GM21526 (cell line): ENCODE measurements at regions not wholly inside any gene's neighbourhood (a gene's known extent, or its start where the extent isn't known, plus 50 kb on each side); places are given as distances from the start of the nearest gene placed in this dataset.
A peak's percentile ranks its signal among the peaks of the same experiment; 100 is the strongest.

Experiments used
- ATAC-seq: cut with Tn5 transposase; IDR thresholded peaks from one replicate; pipeline ENCODE4 v1.9.1; 2021; ENCODE audit warnings: moderate library complexity; ENCODE audit not compliant: unreplicated experiment, low FRiP score

GRCh38 chr4:24476282-24476681 is 108.1 kb downstream of the DHX15 start:
- ATAC-seq: no peak

DNA sequence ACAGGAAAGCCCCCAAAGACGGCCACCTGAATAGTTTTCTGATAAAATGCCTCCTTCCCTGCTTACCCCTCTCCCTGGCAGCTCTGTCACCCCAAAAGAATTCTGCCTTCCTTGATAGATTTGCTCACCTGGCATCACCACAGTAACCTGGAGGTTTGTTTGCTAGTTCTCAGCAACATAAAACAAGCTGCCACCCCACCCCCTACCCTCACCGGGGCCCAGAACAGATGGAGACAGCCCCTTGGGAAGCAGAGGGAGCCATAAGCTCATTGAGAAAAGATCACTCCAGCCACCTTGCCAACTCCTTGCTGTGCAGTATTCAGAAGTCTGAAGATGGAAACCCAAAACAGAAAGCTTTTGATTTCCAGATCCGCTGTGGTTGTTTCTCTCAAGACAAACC is 108.6 kb downstream of the DHX15 start:
- no peak for ATAC-seq

- ATAC-seq: no peak
Measured at GRCh38 chr4:24473309-24473721, 111.0 kb downstream of the DHX15 start.

DNA sequence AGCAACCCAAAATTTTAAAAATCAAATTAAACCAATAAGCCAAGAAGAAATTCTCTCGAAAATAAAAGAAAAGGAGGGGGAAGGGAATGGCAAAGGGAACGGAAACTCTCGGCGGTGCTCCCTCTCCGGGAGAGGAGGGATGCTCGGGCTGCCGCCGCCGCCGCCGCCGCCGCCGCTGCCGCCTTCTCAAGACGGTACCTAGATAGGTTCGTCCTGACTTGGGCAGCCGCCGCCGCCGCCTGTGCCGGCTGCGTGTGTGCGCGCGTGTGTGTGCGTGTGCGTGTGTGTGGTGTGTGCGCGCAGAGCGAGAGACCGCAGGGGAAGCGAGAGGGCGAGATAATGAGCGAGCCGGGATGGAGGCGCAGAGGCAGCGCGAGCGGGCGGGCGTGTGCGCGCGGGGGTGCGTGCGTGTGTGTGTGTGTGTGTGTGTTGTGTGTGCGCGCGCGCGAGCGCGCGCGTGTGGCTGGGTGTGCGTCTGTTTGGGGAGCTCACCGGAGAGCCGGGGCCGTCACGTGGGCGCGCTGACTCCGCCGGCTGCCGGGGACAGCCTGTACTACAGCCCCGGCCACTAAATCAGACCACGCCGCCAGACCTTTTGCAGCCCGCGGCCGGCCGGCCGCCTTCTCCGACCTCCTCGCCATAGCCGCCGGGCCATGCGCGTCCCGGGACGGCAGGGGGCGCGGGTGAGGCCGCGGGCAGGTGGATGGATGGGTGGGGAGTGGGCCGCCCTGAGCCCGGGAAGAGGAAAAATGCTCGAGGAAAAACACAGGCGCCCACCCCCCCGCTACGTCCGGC is 111.6 kb downstream of the DHX15 start:
- peak; percentile 65 for ATAC-seq

GRCh38 chr4:24472161-24472510 is 112.2 kb downstream of the DHX15 start:
- ATAC-seq: no peak

GRCh38 chr4:24471486-24472160 is 112.7 kb downstream of the DHX15 start:
- no peak for ATAC-seq

DNA sequence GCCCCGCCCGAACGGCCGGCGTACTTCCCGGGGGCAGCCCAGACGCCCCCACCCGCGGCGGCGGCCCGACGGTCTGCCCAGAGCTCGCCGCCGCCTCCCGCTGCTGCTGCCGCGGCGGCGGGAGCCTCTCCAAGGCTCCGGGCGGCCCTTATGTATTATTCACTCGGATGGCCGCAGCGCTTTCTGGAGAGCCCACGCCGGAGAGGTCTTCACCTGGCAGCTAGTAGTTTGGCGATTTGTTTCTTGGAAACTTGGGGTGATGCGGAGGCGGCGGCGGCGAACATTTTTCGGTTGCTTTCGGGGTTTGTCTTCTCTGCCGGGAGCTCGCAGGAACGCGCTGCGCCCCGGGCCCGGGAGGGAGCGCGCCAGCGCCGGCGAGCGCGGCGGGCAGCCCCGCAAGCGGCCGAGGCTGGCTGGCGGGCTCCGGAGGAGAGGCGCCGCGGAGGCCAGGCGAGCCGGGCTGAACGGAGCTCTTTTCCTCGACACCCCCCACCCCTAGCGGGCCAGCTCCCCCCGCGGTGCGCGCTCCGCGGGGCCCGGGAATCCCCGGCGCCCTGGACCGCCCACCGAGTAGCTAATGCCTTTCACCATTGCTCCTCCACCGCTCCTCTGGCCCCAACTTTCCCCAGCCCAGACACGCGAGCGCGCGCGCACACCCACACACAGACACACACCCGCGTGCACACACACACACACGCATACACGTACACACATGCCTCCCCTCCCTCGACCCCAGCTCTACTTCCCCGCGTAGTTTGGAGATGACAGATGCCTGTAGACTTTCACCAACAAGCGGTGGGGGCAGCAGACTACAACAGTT is 113.5 kb downstream of the DHX15 start:
- no peak for ATAC-seq

GRCh38 chr4:24468071-24468470 is 116.3 kb downstream of the DHX15 start:
- no peak for ATAC-seq

- no peak for ATAC-seq
Measured at GRCh38 chr4:24464566-24464965, 119.8 kb downstream of the DHX15 start.

DNA sequence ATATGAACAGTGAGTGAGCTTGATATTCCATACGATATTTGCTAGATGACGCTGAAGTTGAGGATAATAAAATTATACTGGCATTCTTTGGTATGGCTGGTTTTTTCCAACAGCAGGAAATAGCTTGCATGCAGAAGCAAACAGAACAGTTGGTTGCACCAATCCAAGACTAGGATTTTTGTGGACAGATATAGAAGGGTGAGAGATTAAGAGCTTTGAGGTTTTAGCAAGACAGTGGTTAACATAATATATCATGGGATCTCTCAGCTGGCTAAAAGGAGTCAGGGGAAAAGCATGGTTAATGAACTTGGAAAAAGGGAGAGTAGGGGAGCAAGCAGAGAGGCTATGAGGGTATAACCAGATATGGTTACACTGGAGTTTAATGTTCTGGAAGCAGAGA is 127.9 kb downstream of the DHX15 start:
- ATAC-seq: no peak

DNA sequence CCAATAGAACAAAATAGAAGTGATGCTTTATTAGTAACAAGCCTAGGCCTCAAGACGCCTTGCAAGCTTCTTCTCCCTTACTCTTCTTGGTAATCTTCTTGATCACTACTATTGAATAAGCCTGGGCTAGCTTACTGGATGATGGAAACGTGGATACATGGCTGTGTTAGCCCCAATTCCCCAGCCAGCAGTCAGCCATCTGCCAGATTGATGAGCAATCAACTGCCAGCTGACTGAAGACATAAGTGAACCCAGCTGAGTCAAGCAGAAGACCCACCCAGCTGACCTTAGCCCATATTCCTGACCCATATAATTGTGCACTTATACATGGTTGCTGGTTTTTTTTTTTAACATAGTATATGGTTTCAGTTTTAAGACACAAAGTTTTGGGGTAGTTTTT is 130.4 kb downstream of the DHX15 start:
- no peak for ATAC-seq

DNA sequence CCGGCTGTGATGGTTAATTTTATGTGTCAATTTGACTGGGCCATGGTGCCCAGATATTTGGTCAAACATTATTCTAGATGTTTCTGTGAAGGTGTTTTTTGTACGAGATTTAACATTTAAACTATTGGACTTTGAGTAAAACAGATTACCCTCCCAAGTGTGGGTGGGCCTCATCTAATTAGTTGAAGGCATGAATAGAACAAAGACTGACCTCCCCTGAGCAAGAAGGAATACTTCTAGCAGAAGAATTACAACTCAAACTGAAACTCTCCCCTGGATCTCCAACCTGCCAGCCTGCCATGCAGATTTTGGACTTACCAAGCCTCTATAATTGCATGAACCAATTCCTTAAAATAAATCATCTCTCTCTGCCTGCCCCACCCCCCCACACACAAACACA is 132.5 kb downstream of the DHX15 start:
- ATAC-seq: no peak

DNA sequence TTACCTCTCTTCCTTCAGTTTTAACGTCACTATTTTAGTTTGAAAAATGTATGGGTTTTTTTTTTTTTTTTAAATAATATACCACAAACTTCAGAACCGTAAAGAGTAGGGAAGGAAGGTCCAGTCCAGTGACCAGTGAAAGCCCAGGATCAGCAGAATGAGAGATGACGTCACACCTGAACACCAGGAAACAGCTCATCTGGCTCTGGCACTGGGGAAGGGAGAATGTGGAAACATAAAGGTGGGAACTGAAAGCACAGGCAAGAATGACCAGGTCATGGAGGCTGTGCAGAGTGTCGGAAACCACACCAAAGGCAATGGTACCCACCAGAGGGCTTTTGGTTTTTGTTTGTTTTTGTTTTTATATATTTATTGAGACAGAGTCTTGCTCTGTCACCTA is 141.2 kb downstream of the DHX15 start:
- ATAC-seq: no peak

DNA sequence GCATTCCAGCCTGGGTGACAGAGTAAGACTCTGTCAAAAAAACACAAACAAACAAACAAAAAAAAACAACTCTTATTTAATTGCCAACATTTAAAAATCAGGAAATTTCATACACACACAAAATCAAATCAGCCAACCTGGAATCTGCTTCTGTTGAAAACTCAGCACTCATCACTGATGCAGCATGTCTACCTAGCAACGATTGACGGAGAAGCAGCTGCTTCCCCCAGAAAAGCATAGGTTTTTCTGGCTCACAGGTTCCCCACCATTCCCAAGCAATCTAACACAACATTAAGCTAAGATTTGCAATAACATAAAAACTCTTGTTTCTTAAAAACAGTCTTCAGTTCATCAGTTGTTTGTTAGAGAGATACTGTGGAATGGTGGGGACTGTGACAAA is 143.6 kb downstream of the DHX15 start:
- no peak for ATAC-seq

- ATAC-seq: no peak
Measured at GRCh38 chr4:24434241-24434640, 150.1 kb downstream of the DHX15 start.

GRCh38 chr4:24433515-24434214 is 150.7 kb downstream of the DHX15 start:
- ATAC-seq: no peak

DNA sequence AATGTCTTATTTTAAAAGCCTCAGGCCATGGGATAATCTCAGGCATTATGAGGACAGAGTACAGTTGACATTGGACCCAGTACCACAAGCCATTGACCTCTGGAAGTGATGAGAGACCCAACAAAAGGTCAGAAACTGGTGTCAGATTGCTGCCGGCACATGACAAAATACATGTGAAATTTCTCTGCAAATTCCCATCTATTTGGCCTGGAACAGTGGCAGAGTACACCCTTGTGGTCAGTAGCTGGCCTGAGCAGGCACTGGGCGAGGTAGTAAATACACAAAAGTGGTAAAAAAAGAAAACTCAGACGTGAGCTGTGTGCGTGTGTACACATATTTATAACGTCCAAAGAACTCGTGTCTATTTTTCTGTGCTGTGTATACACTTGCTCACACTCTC is 155.5 kb downstream of the DHX15 start:
- ATAC-seq: no peak

DNA sequence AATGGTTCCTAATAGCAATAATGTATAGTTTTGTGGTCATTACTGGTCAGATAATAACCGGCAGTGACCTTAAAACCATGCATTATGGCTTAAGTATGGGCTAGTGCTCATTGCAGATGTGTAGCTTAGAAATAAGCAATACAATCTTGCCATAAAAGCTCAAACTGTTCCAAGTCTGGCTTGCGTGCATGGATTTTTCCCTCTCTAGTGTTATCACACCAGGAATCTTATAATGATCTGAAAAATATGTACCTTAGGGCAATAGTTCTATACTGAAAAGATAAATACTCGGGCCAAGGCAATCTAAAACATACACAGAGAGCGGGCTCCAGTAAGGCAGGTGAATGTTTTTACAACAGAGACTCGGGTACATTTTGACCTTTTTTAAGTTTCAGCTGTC is 157.8 kb downstream of the DHX15 start:
- ATAC-seq: no peak

DNA sequence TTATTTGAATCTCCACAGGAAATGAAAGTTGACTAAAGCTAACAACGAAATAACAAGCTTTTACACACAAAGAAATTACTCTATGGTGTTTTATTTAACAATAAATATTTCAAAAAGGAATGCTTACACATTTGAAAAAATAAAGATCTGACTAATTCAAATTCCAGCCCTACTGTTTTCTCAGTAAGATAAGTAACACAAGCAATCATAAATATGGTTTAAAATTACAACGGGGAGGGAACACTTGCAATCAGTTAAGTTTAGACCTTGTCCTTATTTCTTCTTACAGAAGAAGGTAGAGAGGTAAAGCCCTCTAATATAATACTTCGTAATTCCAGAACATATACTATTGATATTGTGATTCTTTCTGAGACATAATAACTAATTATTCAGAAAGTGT is 158.5 kb downstream of the DHX15 start:
- no peak for ATAC-seq

DNA sequence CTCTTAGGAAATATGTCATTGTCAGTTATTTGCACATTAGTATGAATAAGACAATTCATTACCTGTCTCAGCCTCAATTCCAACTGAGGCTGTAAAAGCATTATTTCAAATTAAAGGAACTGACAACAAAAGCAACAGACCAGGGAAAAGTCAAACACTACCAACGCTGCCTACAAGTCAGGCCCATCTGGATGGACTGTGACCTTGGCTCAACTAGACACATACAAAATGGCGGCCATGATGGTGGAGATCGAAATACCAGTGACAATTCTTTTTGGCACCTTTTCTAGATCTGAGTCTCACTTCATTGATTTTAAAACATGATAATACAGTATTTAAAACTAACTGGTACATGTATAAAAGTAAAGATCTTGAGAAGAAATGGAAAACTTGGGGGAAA is 160.7 kb downstream of the DHX15 start:
- ATAC-seq: no peak

GRCh38 chr4:24422644-24423043 is 161.7 kb downstream of the DHX15 start:
- ATAC-seq: no peak
